ENCODE measurements at regions not wholly inside any gene's neighbourhood (a gene's known extent, or its start where the extent isn't known, plus 50 kb on each side); places are given as distances from the start of the nearest gene placed in this dataset.
"Not testable (repeated sequence)": the region's sequence is repeated elsewhere in the genome, so short reads cannot be mapped to it uniquely, and the experiment has no call there.

DNA sequence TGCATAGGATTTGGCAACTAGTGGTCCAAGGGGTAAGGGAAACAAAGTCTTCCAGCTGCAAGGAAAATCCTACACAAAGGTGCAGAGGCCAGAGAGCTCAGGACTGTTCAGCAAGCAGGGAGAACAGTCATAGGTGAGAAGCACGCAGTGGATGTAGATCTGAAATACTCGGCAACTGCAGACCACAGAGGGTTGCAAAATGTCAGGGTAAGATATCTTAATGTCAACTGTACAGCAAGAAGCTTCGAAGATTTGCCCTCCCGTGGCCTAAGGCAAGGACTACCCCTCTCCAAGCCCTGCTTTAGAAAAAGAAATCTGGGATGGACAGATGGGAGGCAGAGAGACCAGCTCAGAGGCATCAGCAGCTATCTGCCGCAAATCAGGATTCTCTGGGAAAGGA, 153.4 kb upstream of the IRF2BP2 start:
- POLR2A ChIA-PET, result no interaction called here
- in situ Hi-C loops (cut with HindIII; ENCODE audit: low pct_unique_long_range_greater_than_20kb, low sequenced_read_pairs) (no loop called here), intact Hi-C loops (cut with micrococcal nuclease; ENCODE audit: unreplicated experiment) (no loop called here)
- TF ChIP-seq CTCF (IDR thresholded peaks at IDR 0.05) (no peak), POLR2AphosphoS5 (IDR thresholded peaks at IDR 0.05; ENCODE audit: low read depth, low read length) (no peak), TCF7L2 (IDR thresholded peaks at IDR 0.05; ENCODE audit: low read depth, low read length) (no peak), SIN3A (IDR thresholded peaks at IDR 0.05; ENCODE audit: borderline replicate concordance, insufficient read depth, low read depth, low read length) (no peak)
- TF ChIP-seq, protein P1, sequence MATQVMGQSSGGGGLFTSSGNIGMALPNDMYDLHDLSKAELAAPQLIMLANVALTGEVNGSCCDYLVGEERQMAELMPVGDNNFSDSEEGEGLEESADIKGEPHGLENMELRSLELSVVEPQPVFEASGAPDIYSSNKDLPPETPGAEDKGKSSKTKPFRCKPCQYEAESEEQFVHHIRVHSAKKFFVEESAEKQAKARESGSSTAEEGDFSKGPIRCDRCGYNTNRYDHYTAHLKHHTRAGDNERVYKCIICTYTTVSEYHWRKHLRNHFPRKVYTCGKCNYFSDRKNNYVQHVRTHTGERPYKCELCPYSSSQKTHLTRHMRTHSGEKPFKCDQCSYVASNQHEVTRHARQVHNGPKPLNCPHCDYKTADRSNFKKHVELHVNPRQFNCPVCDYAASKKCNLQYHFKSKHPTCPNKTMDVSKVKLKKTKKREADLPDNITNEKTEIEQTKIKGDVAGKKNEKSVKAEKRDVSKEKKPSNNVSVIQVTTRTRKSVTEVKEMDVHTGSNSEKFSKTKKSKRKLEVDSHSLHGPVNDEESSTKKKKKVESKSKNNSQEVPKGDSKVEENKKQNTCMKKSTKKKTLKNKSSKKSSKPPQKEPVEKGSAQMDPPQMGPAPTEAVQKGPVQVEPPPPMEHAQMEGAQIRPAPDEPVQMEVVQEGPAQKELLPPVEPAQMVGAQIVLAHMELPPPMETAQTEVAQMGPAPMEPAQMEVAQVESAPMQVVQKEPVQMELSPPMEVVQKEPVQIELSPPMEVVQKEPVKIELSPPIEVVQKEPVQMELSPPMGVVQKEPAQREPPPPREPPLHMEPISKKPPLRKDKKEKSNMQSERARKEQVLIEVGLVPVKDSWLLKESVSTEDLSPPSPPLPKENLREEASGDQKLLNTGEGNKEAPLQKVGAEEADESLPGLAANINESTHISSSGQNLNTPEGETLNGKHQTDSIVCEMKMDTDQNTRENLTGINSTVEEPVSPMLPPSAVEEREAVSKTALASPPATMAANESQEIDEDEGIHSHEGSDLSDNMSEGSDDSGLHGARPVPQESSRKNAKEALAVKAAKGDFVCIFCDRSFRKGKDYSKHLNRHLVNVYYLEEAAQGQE (IDR thresholded peaks at IDR 0.05; ENCODE audit: insufficient read depth in 1 of 2, low read depth in 2 of 2, low read length in 1 of 2), result no peak
- no peaks in the 10 kb centered on the region for H3K9me3 ChIP-seq (ENCODE audit: control insufficient read depth, insufficient read depth, low read depth, low read length)
- H3K27ac ChIP-seq (ENCODE audit: low read length), result peak overlapping the region; percentile 32
- no peaks in the 10 kb centered on the region for H3K36me3 ChIP-seq (ENCODE audit: control insufficient read depth, insufficient read depth, low read length)
- H3K4me1 ChIP-seq (ENCODE audit: control insufficient read depth, insufficient read depth, low read length), result peaks cover 12% of the 10 kb centered on the region
- ATAC-seq, result peak; percentile 13
- no peaks in the 10 kb centered on the region for H3K27me3 ChIP-seq (ENCODE audit: control insufficient read depth, insufficient read depth, low read length)
- H3K4me3 ChIP-seq (ENCODE audit: low read depth in 2 of 2, low read length in 2 of 2), result no peak overlapping the region
- DNase-seq (ENCODE audit: low read depth, low spot score), result no peak
- CTCF ChIA-PET, result no interaction called here
- BruUV-seq (replicated peaks), result no TSS peak

DNA sequence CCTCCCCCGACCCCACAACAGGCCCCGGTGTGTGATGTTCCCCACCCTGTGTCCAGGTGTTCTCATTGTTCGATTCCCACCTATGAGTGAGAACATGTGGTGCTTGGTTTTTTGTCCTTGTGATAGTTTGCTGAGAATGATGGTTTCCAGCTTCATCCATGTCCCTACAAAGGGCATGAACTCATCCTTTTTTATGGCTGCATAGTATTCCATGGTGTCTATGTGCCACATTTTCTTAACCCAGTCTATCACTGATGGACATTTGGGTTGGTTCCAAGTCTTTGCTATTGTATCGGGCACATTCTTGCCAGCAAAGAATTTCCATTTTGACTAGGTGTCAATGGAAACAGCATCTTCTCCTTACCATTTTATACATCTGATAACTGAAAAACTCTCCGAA, 152.1 kb upstream of the IRF2BP2 start:
- H3K4me1 ChIP-seq (ENCODE audit: control insufficient read depth, insufficient read depth, low read length); BruUV-seq (replicated peaks); H3K36me3 ChIP-seq (ENCODE audit: control insufficient read depth, insufficient read depth, low read length); intact Hi-C loops (cut with micrococcal nuclease; ENCODE audit: unreplicated experiment); H3K4me3 ChIP-seq (ENCODE audit: low read depth in 2 of 2, low read length in 2 of 2); in situ Hi-C loops (cut with HindIII; ENCODE audit: low pct_unique_long_range_greater_than_20kb, low sequenced_read_pairs); H3K27ac ChIP-seq (ENCODE audit: low read length); CTCF ChIA-PET; POLR2A ChIA-PET; ATAC-seq; H3K9me3 ChIP-seq (ENCODE audit: control insufficient read depth, insufficient read depth, low read depth, low read length); DNase-seq (ENCODE audit: low read depth, low spot score); H3K27me3 ChIP-seq (ENCODE audit: control insufficient read depth, insufficient read depth, low read length): not testable (repeated sequence)

- TF ChIP-seq POLR2AphosphoS5 (IDR thresholded peaks at IDR 0.05; ENCODE audit: low read depth, low read length) (no peak), TCF7L2 (IDR thresholded peaks at IDR 0.05; ENCODE audit: low read depth, low read length) (no peak)
- DNase-seq (ENCODE audit: low read depth, low spot score), result no peak
- no peak overlapping the region for H3K4me3 ChIP-seq (ENCODE audit: low read depth in 2 of 2, low read length in 2 of 2)
- no peaks in the 10 kb centered on the region for H3K9me3 ChIP-seq (ENCODE audit: control insufficient read depth, insufficient read depth, low read depth, low read length)
- H3K36me3 ChIP-seq (ENCODE audit: control insufficient read depth, insufficient read depth, low read length), result no peaks in the 10 kb centered on the region
- BruUV-seq (replicated peaks), result no TSS peak
- ChIA-PET POLR2A (no interaction called here), CTCF (no interaction called here)
- in situ Hi-C loops (cut with HindIII; ENCODE audit: low pct_unique_long_range_greater_than_20kb, low sequenced_read_pairs) (no loop called here), intact Hi-C loops (cut with micrococcal nuclease; ENCODE audit: unreplicated experiment) (no loop called here)
- H3K27ac ChIP-seq (ENCODE audit: low read length), result peak overlapping the region; percentile 76; the same call in 1 of the 2 replicates
- no peak for ATAC-seq
- H3K4me1 ChIP-seq (ENCODE audit: control insufficient read depth, insufficient read depth, low read length), result peaks cover 10% of the 10 kb centered on the region
- H3K27me3 ChIP-seq (ENCODE audit: control insufficient read depth, insufficient read depth, low read length), result no peaks in the 10 kb centered on the region
These were observed 150.3 kb upstream of the IRF2BP2 start for GRCh38 chr1:234760303-234760723.

Data from Panc1 (cell line).